Sciatic nerve (tissue), 2 donors: ENCODE measurements at regions not wholly inside any gene's neighbourhood (a gene's known extent, or its start where the extent isn't known, plus 50 kb on each side); places are given as distances from the start of the nearest gene placed in this dataset.

Source experiments
- ATAC-seq: fragments of 200-7000 bp; cut with Tn5 transposase; one replicate; pipeline ENCODE4 v1.9.1; 2020; ENCODE audit warnings: mild to moderate bottlenecking, moderate library complexity
- DNase-seq: peaks from one replicate; pipeline ENCODE4 v3.0.0-alpha.2; 2020; ENCODE audit warnings: low spot score
- intact Hi-C: fragments of 100-400 bp; cut with DNase I; formaldehyde crosslinking; loops from one replicate; pipeline ENCODE4 v1.14.2; 2022
- donor health status: DM: no; HTN: no; CAD: no.
- donor health status: DM: no; HTN: no; CAD: no.

- intact Hi-C loops: no loop called here
- DNase-seq (no peak), ATAC-seq (no peak)
Observed at GRCh38 chr3:36312351-36312750, 68.0 kb upstream of the STAC start.

GRCh38 chr3:36317915-36318314 is 62.4 kb upstream of the STAC start:
- DNase-seq (no peak), ATAC-seq (no peak)
- intact Hi-C loops: no loop called here

GRCh38 chr3:36318621-36319200 is 61.6 kb upstream of the STAC start:
- ATAC-seq: peak; percentile 45
- DNase-seq: no peak
- intact Hi-C loops: no loop called here

GRCh38 chr3:36319680-36320079 is 60.6 kb upstream of the STAC start:
- DNase-seq: no peak
- intact Hi-C loops: no loop called here
- no peak for ATAC-seq
